Activated B cell treated with CpG ODN at 0.5 μM for 24 hours (primary cell): ENCODE measurements at regions not wholly inside any gene's neighbourhood (a gene's known extent, or its start where the extent isn't known, plus 50 kb on each side); places are given as distances from the start of the nearest gene placed in this dataset.

Source experiments
- ATAC-seq: fragments of 200-7000 bp; cut with Tn5 transposase; one replicate; pipeline ENCODE4 v1.10.0; 2021; ENCODE audit warnings: low read depth, mild to moderate bottlenecking, moderate library complexity
- CTCF ChIA-PET: fragments of 350-600 bp; sonication (Branson Sonifier 250); formaldehyde crosslinking; loops from one replicate; lab custom pipeline; 2021; ENCODE audit warnings: antibody characterized with exemption; lab: Charles Lee
- POLR2A ChIA-PET: fragments of 350-600 bp; sonication (Branson Sonifier 250); formaldehyde crosslinking; loops from one replicate; lab custom pipeline; 2021; ENCODE audit warnings: antibody characterized with exemption; lab: Charles Lee
- DNase-seq: peaks from one replicate; pipeline ENCODE4 v3.0.0; 2022
- H3K27ac Mint-ChIP-seq: one replicate; pipeline ENCODE4 v1.8.0; 2020; ENCODE audit warnings: mixed read lengths
- H3K27me3 Mint-ChIP-seq: one replicate; pipeline ENCODE4 v1.8.0; 2021; ENCODE audit warnings: mixed read lengths
- H3K36me3 Mint-ChIP-seq: one replicate; pipeline ENCODE4 v1.8.0; 2021; ENCODE audit warnings: low read depth, mixed read lengths
- H3K4me1 Mint-ChIP-seq: one replicate; pipeline ENCODE4 v1.8.0; 2021; ENCODE audit warnings: mixed read lengths
- H3K4me3 Mint-ChIP-seq: one replicate; pipeline ENCODE4 v1.8.0; 2020; ENCODE audit warnings: mild to moderate bottlenecking, mixed read lengths
- H3K9me3 Mint-ChIP-seq: one replicate; pipeline ENCODE4 v1.8.0; 2020; ENCODE audit warnings: mixed read lengths
- CTCF ChIP-seq: fragments of 200-600 bp; IDR thresholded peaks from one replicate; pipeline ENCODE4 v1.8.0; 2022; ENCODE audit warnings: antibody characterized with exemption, mild to moderate bottlenecking
- intact Hi-C: fragments of 100-400 bp; cut with micrococcal nuclease; formaldehyde crosslinking; loops from one replicate; pipeline ENCODE4 v1.15.1; 2024

- peaks cover 2% of the 10 kb centered on the region for H3K9me3 Mint-ChIP-seq
- H3K27ac Mint-ChIP-seq = no peak overlapping the region
- DNase-seq = no peak
- no peak for TF ChIP-seq CTCF
- peaks cover 2% of the 10 kb centered on the region for H3K27me3 Mint-ChIP-seq
- ATAC-seq = no peak
- intact Hi-C loops = no loop called here
- POLR2A ChIA-PET = no interaction called here
- H3K36me3 Mint-ChIP-seq = no peaks in the 10 kb centered on the region
- H3K4me1 Mint-ChIP-seq = no peaks in the 10 kb centered on the region
- CTCF ChIA-PET = no interaction called here
- no peak overlapping the region for H3K4me3 Mint-ChIP-seq
Measured at GRCh38 chr1:218711884-218712674, 366.9 kb downstream of the TGFB2 start.

- DNase-seq (no peak), ATAC-seq (no peak)
- Mint-ChIP-seq H3K36me3 (no peaks in the 10 kb centered on the region), H3K9me3 (peaks cover 2% of the 10 kb centered on the region), H3K27ac (no peak overlapping the region), H3K4me1 (no peaks in the 10 kb centered on the region), H3K4me3 (no peak overlapping the region), H3K27me3 (peaks cover 2% of the 10 kb centered on the region)
- ChIA-PET CTCF (no interaction called here), POLR2A (no interaction called here)
- intact Hi-C loops = no loop called here
- no peak for TF ChIP-seq CTCF
Measured at GRCh38 chr1:218712677-218713076, 367.5 kb downstream of the TGFB2 start.

- intact Hi-C loops = no loop called here
- no peaks in the 10 kb centered on the region for H3K36me3 Mint-ChIP-seq
- no peaks in the 10 kb centered on the region for H3K27me3 Mint-ChIP-seq
- ATAC-seq = no peak
- CTCF ChIA-PET = no interaction called here
- TF ChIP-seq CTCF = no peak
- no peak overlapping the region for H3K27ac Mint-ChIP-seq
- H3K4me3 Mint-ChIP-seq = no peak overlapping the region
- POLR2A ChIA-PET = no interaction called here
- DNase-seq = no peak
- peaks cover 2% of the 10 kb centered on the region for H3K9me3 Mint-ChIP-seq
- H3K4me1 Mint-ChIP-seq = no peaks in the 10 kb centered on the region
Measured at GRCh38 chr1:218715961-218716669, 371.0 kb downstream of the TGFB2 start.

- no peak for TF ChIP-seq CTCF
- Mint-ChIP-seq H3K27me3 (no peaks in the 10 kb centered on the region), H3K4me1 (no peaks in the 10 kb centered on the region), H3K4me3 (no peak overlapping the region), H3K9me3 (peaks cover 2% of the 10 kb centered on the region), H3K36me3 (no peaks in the 10 kb centered on the region), H3K27ac (no peak overlapping the region)
- CTCF ChIA-PET = no interaction called here
- intact Hi-C loops = no loop called here
- DNase-seq (no peak), ATAC-seq (no peak)
- POLR2A ChIA-PET = no interaction called here
Measured at GRCh38 chr1:218717575-218717974, 372.4 kb downstream of the TGFB2 start.

DNA sequence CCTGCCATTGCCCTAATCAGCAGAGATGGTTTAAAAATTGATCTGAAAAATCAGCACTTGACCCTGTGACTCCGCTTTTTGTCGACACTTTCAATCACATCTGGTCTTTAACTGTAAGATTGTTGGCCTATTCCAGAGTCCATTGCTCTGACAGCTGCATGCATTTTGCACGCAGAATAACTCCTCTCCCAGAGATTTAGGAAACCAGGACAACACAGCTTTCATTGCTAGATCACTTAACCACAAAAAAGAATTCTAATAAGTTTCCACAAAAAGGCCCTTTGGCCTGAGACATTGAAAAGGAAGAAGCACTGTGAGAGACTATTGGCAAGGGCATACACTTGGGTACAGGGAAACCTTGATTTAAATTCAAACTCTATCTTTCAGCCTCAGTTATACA lies 373.1 kb downstream of the TGFB2 start:
- H3K4me1 Mint-ChIP-seq = no peaks in the 10 kb centered on the region
- intact Hi-C loops = no loop called here
- H3K4me3 Mint-ChIP-seq = no peak overlapping the region
- ChIA-PET CTCF (no interaction called here), POLR2A (no interaction called here)
- no peak for TF ChIP-seq CTCF
- ATAC-seq (no peak), DNase-seq (no peak)
- no peaks in the 10 kb centered on the region for H3K36me3 Mint-ChIP-seq
- H3K27ac Mint-ChIP-seq = no peak overlapping the region
- no peaks in the 10 kb centered on the region for H3K27me3 Mint-ChIP-seq
- peaks cover 2% of the 10 kb centered on the region for H3K9me3 Mint-ChIP-seq
